ENCODE measurements at regions not wholly inside any gene's neighbourhood (a gene's known extent, or its start where the extent isn't known, plus 50 kb on each side); places are given as distances from the start of the nearest gene placed in this dataset.

DNA sequence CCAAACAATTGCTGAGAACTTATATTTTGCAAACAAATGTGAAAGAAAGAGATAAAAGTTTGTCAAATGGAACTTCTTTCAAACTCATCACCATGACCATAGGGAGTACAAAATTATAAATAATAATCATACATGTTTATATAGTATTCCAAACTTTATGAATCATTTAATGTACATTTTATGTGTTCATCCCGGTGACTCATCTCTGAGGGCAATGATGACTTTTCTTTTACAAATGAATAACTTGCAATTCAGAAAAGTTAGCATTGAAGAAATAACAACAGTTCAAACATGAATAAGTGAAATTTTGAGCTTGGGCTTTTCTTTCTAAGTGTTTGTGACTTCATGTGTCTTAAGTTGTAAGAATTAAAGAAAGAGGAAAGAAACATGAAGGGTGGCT, 66.3 kb upstream of the CDH8 start:
- no peaks in the 10 kb centered on the region for H3K36me3 ChIP-seq
- no peak overlapping the region for H3K4me3 ChIP-seq (ENCODE audit: low read depth, low read length)
- TF ChIP-seq, protein P1, sequence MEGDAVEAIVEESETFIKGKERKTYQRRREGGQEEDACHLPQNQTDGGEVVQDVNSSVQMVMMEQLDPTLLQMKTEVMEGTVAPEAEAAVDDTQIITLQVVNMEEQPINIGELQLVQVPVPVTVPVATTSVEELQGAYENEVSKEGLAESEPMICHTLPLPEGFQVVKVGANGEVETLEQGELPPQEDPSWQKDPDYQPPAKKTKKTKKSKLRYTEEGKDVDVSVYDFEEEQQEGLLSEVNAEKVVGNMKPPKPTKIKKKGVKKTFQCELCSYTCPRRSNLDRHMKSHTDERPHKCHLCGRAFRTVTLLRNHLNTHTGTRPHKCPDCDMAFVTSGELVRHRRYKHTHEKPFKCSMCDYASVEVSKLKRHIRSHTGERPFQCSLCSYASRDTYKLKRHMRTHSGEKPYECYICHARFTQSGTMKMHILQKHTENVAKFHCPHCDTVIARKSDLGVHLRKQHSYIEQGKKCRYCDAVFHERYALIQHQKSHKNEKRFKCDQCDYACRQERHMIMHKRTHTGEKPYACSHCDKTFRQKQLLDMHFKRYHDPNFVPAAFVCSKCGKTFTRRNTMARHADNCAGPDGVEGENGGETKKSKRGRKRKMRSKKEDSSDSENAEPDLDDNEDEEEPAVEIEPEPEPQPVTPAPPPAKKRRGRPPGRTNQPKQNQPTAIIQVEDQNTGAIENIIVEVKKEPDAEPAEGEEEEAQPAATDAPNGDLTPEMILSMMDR (IDR thresholded peaks at IDR 0.05; ENCODE audit: low read depth, low read length): no peak
- DNase-seq: no peak
- H3K27ac ChIP-seq: no peak overlapping the region
- peaks cover 6% of the 10 kb centered on the region for H3K27me3 ChIP-seq (ENCODE audit: insufficient read depth, low read depth, severe bottlenecking)
- H3K9me3 ChIP-seq (ENCODE audit: severe bottlenecking): no peaks in the 10 kb centered on the region

DNA sequence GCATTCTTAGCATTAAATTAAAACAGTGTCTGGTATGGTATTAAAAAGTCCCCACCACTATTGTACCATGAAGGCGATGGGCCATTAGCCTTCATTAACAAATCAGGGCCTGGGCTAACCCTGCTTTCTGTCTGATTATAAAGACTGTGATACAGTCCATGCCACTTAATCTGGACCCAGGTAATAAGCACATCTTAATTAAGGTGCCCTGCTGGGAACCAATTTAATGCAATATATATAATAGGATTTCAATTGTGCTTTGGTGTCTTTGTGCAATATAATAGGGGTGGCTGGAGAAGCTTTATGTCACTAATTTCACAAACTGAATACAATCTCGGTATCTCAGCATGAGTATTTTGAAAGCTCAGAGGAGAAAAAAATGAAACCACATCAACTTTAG, 64.4 kb upstream of the CDH8 start:
- Histone ChIP-seq H3K36me3 (no peaks in the 10 kb centered on the region), H3K27me3 (ENCODE audit: insufficient read depth, low read depth, severe bottlenecking) (peaks cover 8% of the 10 kb centered on the region), H3K27ac (no peak overlapping the region), H3K9me3 (ENCODE audit: severe bottlenecking) (no peaks in the 10 kb centered on the region), H3K4me3 (ENCODE audit: low read depth, low read length) (no peak overlapping the region)
- no peak for DNase-seq
- TF ChIP-seq, protein P1 (IDR thresholded peaks at IDR 0.05; ENCODE audit: low read depth, low read length): no peak

DNA sequence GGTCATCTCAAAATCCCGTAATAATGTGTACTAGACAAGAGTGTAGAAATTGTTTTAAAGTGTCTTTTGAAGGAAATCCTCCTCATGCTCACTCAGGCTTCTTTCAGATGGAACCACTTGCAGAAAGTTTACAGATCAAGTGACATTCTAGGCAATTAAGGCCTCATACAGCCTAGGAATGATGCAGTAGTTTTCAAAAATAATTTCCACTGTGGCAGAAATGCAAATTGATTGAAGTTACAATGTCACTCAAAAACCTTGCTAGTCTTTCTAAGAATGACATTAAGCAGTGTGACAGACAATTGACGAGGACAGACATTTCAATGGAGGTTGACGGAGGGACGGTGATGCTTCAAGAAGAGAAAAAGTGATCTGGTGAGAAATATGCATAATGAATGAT, 53.5 kb upstream of the CDH8 start:
- Histone ChIP-seq H3K9me3 (ENCODE audit: severe bottlenecking) (no peaks in the 10 kb centered on the region), H3K27ac (no peak overlapping the region), H3K27me3 (ENCODE audit: insufficient read depth, low read depth, severe bottlenecking) (peaks cover 8% of the 10 kb centered on the region), H3K4me3 (ENCODE audit: low read depth, low read length) (no peak overlapping the region), H3K36me3 (no peaks in the 10 kb centered on the region)
- TF ChIP-seq, protein P1 (IDR thresholded peaks at IDR 0.05; ENCODE audit: low read depth, low read length): no peak
- DNase-seq: no peak

DNA sequence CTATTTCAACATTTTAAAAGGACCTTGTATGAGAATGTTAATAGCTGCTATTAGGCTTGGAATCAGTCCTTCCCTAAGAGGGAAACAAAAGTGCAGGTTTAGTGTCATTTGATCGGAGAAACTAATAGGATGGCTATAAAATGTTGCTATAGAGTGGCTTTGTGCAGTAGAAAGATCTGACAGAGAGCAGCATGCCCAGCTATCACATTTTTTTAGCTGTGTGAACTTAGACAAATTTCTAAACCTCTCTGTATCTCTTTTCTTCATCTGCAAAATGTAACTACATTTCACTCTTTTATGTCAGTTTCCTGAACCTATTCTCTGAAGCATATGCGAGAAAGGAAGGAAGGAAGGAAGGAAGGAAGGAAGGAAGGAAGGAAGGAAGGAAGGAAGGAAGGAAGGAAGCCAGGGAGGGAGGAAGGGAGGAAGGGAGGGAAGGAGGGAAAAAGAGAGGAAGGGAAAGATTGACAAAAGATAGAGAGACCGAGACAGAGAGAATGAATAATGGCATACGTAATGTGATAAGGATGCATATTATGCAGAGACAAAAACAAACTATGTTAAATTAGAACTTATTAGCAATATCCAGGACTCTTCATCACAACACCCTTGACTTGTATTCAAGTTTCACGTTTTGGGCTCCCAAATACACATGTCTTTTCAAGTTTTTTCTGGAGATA, 52.6 kb upstream of the CDH8 start:
- no peaks in the 10 kb centered on the region for H3K36me3 ChIP-seq
- TF ChIP-seq, protein P1 (IDR thresholded peaks at IDR 0.05; ENCODE audit: low read depth, low read length): no peak
- H3K9me3 ChIP-seq (ENCODE audit: severe bottlenecking): no peaks in the 10 kb centered on the region
- no peak for DNase-seq
- H3K4me3 ChIP-seq (ENCODE audit: low read depth, low read length): no peak overlapping the region
- peaks cover 10% of the 10 kb centered on the region for H3K27me3 ChIP-seq (ENCODE audit: insufficient read depth, low read depth, severe bottlenecking)
- H3K27ac ChIP-seq: no peak overlapping the region
